Caco-2 (cell line): ENCODE measurements at regions not wholly inside any gene's neighbourhood (a gene's known extent, or its start where the extent isn't known, plus 50 kb on each side); places are given as distances from the start of the nearest gene placed in this dataset.
"Not testable (repeated sequence)": the region's sequence is repeated elsewhere in the genome, so short reads cannot be mapped to it uniquely, and the experiment has no call there.

Experiments used
- BruUV-seq: library from RNA; stranded (reverse); fragments of 400-500 nt; replicated peaks from 2 replicates; lab custom pipeline; 2021; lab: Mats Ljungman, UMichigan
- CTCF ChIA-PET: fragments of 300-600 bp; sonication (Branson Sonifier 250); formaldehyde crosslinking; loops from one replicate; lab custom pipeline; 2022; ENCODE audit warnings: antibody characterized with exemption; lab: Charles Lee
- POLR2A ChIA-PET: fragments of 300-600 bp; sonication (Branson Sonifier 250); formaldehyde crosslinking; loops from one replicate; lab custom pipeline; 2022; ENCODE audit warnings: antibody characterized with exemption; lab: Charles Lee
- DNase-seq, 2 experiments: peaks; one replicate each; pipeline versions ENCODE4 v3.0.0 to v3.0.0-alpha.2; 2020 to 2022
- H3K27me3 ChIP-seq: replicated peaks from 2 replicates; pipeline ENCODE4 v1.6.0; 2011; ENCODE audit warnings: low read length; ENCODE audit not compliant: control insufficient read depth, insufficient read depth
- H3K36me3 ChIP-seq: 2 replicates; pipeline ENCODE4 v1.5.1; 2011; ENCODE audit warnings: low read length; ENCODE audit not compliant: control insufficient read depth, insufficient read depth
- H3K4me1 ChIP-seq: fragments of 250-450 bp; sonication (Bioruptor Pico); 2 replicates; pipeline ENCODE4 v1.5.1; 2020; ENCODE audit warnings: mild to moderate bottlenecking
- H3K4me3 ChIP-seq: 2 replicates; pipeline ENCODE4 v1.5.1; 2011; ENCODE audit warnings: low read depth, mild to moderate bottlenecking, control low read depth, low read length
- H3K9me3 ChIP-seq: fragments of 250-450 bp; sonication (Bioruptor Pico); 2 replicates; pipeline ENCODE4 v1.5.1; 2020; ENCODE audit warnings: mild to moderate bottlenecking, moderate library complexity
- H3K27ac Mint-ChIP-seq: one replicate; pipeline ENCODE4 v1.8.0; 2022; ENCODE audit warnings: mixed read lengths; ENCODE audit not compliant: unreplicated experiment
- H3K27me3 Mint-ChIP-seq: one replicate; pipeline ENCODE4 v1.8.0; 2022; ENCODE audit warnings: mixed read lengths; ENCODE audit not compliant: insufficient read depth, unreplicated experiment
- H3K36me3 Mint-ChIP-seq: one replicate; pipeline ENCODE4 v1.8.0; 2022; ENCODE audit warnings: mild to moderate bottlenecking, mixed read lengths; ENCODE audit not compliant: insufficient read depth, unreplicated experiment
- H3K4me1 Mint-ChIP-seq: one replicate; pipeline ENCODE4 v1.8.0; 2022; ENCODE audit warnings: low read depth, mixed read lengths; ENCODE audit not compliant: unreplicated experiment
- H3K4me3 Mint-ChIP-seq: one replicate; pipeline ENCODE4 v1.8.0; 2022; ENCODE audit warnings: mild to moderate bottlenecking, moderate library complexity, mixed read lengths; ENCODE audit not compliant: unreplicated experiment
- H3K9me3 Mint-ChIP-seq: one replicate; pipeline ENCODE4 v1.8.0; 2022; ENCODE audit warnings: mixed read lengths; ENCODE audit not compliant: unreplicated experiment
- CTCF ChIP-seq, 2 experiments: fragments of 200-600 bp in 1 of 2; IDR thresholded peaks; 1 replicate in 1 of 2; 2 replicates in 1 of 2; pipeline versions ENCODE4 v1.5.1 to v1.8.0; 2011 to 2022; ENCODE audit warnings: antibody characterized with exemption in 1 of 2, control low read depth in 1 of 2, inconsistent platforms in 1 of 2, low read depth in 1 of 2, low read length in 1 of 2, mild to moderate bottlenecking in 1 of 2, moderate library complexity in 1 of 2; ENCODE audit not compliant: insufficient read depth in 1 of 2, severe bottlenecking in 1 of 2, unreplicated experiment in 1 of 2
- intact Hi-C: fragments of 100-400 bp; cut with micrococcal nuclease; formaldehyde crosslinking; loops from one replicate; pipeline ENCODE4 v1.10.0; 2022; ENCODE audit not compliant: unreplicated experiment

- not testable (repeated sequence) for H3K27ac Mint-ChIP-seq
Measured at GRCh38 chr2:55124682-55125081, 74.4 kb upstream of the RTN4 start.

GRCh38 chr2:55123851-55124269 lies 73.6 kb upstream of the RTN4 start:
- H3K4me3 Mint-ChIP-seq: no peak overlapping the region
- H3K27ac Mint-ChIP-seq: no peak overlapping the region
- no peaks in the 10 kb centered on the region for H3K36me3 Mint-ChIP-seq
- no peak for DNase-seq
- no peaks in the 10 kb centered on the region for H3K27me3 ChIP-seq
- H3K4me1 Mint-ChIP-seq: no peaks in the 10 kb centered on the region
- peaks cover 8% of the 10 kb centered on the region for H3K4me1 ChIP-seq
- CTCF ChIA-PET: no interaction called here
- no peaks in the 10 kb centered on the region for H3K27me3 Mint-ChIP-seq
- peaks cover 14% of the 10 kb centered on the region for H3K9me3 Mint-ChIP-seq
- no peak overlapping the region for H3K4me3 ChIP-seq
- POLR2A ChIA-PET: no interaction called here
- no peak for TF ChIP-seq CTCF (IDR thresholded peaks at IDR 0.05; ENCODE audit: insufficient read depth in 1 of 2, low read depth in 1 of 2, low read length in 1 of 2, severe bottlenecking in 1 of 2, unreplicated experiment in 1 of 2)
- H3K9me3 ChIP-seq: 0 out of 2 replicates have a peak, but pooled peaks cover 9% of the 10 kb centered on the region
- H3K36me3 ChIP-seq: no peaks in the 10 kb centered on the region
- BruUV-seq: no TSS peak
- intact Hi-C loops: no loop called here

More at GRCh38 chr2:55124682-55125081, 74.4 kb upstream of the RTN4 start:
- H3K9me3 ChIP-seq, intact Hi-C loops, BruUV-seq, H3K36me3 ChIP-seq, POLR2A ChIA-PET, H3K36me3 Mint-ChIP-seq, H3K27me3 Mint-ChIP-seq, CTCF ChIA-PET, H3K4me3 Mint-ChIP-seq, H3K4me3 ChIP-seq, H3K27me3 ChIP-seq, DNase-seq, H3K4me1 ChIP-seq, H3K4me1 Mint-ChIP-seq: not testable (repeated sequence)
- H3K9me3 Mint-ChIP-seq: peaks cover 14% of the 10 kb centered on the region

- CTCF ChIA-PET: no interaction called here
- TF ChIP-seq CTCF (IDR thresholded peaks at IDR 0.05; ENCODE audit: insufficient read depth in 1 of 2, low read depth in 1 of 2, low read length in 1 of 2, severe bottlenecking in 1 of 2, unreplicated experiment in 1 of 2): no peak
- no peak overlapping the region for H3K27ac Mint-ChIP-seq
Measured at GRCh38 chr2:55120634-55121359, 70.5 kb upstream of the RTN4 start.

More at GRCh38 chr2:55120634-55121359, 70.5 kb upstream of the RTN4 start:
- BruUV-seq: no TSS peak
- H3K27me3 Mint-ChIP-seq: no peaks in the 10 kb centered on the region
- H3K27me3 ChIP-seq: no peaks in the 10 kb centered on the region
- H3K36me3 Mint-ChIP-seq: peaks cover 2% of the 10 kb centered on the region
- DNase-seq: no peak
- 0 out of 2 replicates have a peak, but pooled peaks cover 9% of the 10 kb centered on the region for H3K9me3 ChIP-seq
- H3K4me1 ChIP-seq: peaks cover 8% of the 10 kb centered on the region
- no peak overlapping the region for H3K4me3 ChIP-seq
- H3K9me3 Mint-ChIP-seq: peaks cover 14% of the 10 kb centered on the region
- intact Hi-C loops: no loop called here
- POLR2A ChIA-PET: no interaction called here
- H3K4me1 Mint-ChIP-seq: peaks cover 2% of the 10 kb centered on the region
- no peak overlapping the region for H3K4me3 Mint-ChIP-seq
- H3K36me3 ChIP-seq: no peaks in the 10 kb centered on the region
